HEK293 (cell line): ENCODE measurements at regions not wholly inside any gene's neighbourhood (a gene's known extent, or its start where the extent isn't known, plus 50 kb on each side); places are given as distances from the start of the nearest gene placed in this dataset.

Source experiments
- CTCF ChIA-PET: fragments of 350-600 bp; formaldehyde crosslinking; extraction: SDS; loops from one replicate; lab custom pipeline; 2021; ENCODE audit warnings: antibody characterized with exemption; lab: Yijun Ruan, JAX
- POLR2A ChIA-PET: fragments of 300-600 bp; formaldehyde crosslinking; extraction: SDS; loops from one replicate; lab custom pipeline; 2020; ENCODE audit warnings: antibody characterized with exemption, inconsistent platforms; lab: Yijun Ruan, JAX
- H3K27ac ChIP-seq: fragments of 200-500 bp; sonication (Bioruptor generic); 2 replicates; pipeline ENCODE4 v1.5.1; 2014; ENCODE audit warnings: low read depth, low read length, control low read depth, inconsistent platforms; ENCODE audit errors: extremely low read depth
- H3K36me3 ChIP-seq, 2 experiments: fragments of 200-500 bp in 1 of 2; sonication (Bioruptor generic) in 1 of 2; 1 replicate in 1 of 2; 2 replicates in 1 of 2; pipeline ENCODE4 v1.5.1; 2014 to 2017; ENCODE audit warnings: inconsistent platforms in 2 of 2, low read length in 2 of 2; ENCODE audit not compliant: control insufficient read depth in 2 of 2, insufficient read depth in 1 of 2
- H3K4me1 ChIP-seq: fragments of 200-500 bp; sonication (Bioruptor generic); 2 replicates; pipeline ENCODE4 v1.5.1; 2014; ENCODE audit warnings: mild to moderate bottlenecking, low read length, inconsistent platforms; ENCODE audit not compliant: control insufficient read depth, insufficient read depth
- H3K4me3 ChIP-seq: 2 replicates; pipeline ENCODE4 v1.5.1; 2011; ENCODE audit warnings: low read depth, mild to moderate bottlenecking, control low read depth, low read length, moderate library complexity
- H3K9me3 ChIP-seq: fragments of 200-500 bp; sonication (Bioruptor generic); 2 replicates; pipeline ENCODE4 v1.5.1; 2014; ENCODE audit warnings: low read depth, low read length, inconsistent platforms; ENCODE audit not compliant: control insufficient read depth, insufficient read depth
- ATF2 ChIP-seq: fragments of 450-650 bp; formaldehyde crosslinking; IDR thresholded peaks from 2 replicates; pipeline ENCODE4 v1.5.1; 2016; ENCODE audit warnings: missing biosample characterization, missing genetic modification characterization, low read depth
- GLIS1 ChIP-seq: fragments of 450-650 bp; formaldehyde crosslinking; IDR thresholded peaks from 2 replicates; pipeline ENCODE4 v1.5.1; 2016; ENCODE audit warnings: missing biosample characterization, missing genetic modification characterization
- IKZF3 ChIP-seq: fragments of 450-650 bp; IDR thresholded peaks from 2 replicates; pipeline ENCODE4 v1.5.0; 2018; ENCODE audit warnings: missing biosample characterization, mild to moderate bottlenecking, missing genetic modification characterization, moderate library complexity
- KLF8 ChIP-seq: fragments of 450-650 bp; formaldehyde crosslinking; IDR thresholded peaks from 2 replicates; pipeline ENCODE4 v1.5.1; 2016; ENCODE audit warnings: missing biosample characterization, missing genetic modification characterization
- OSR2 ChIP-seq: fragments of 450-650 bp; formaldehyde crosslinking; IDR thresholded peaks from 2 replicates; pipeline ENCODE4 v1.5.1; 2016; ENCODE audit warnings: missing biosample characterization, missing genetic modification characterization
- REST ChIP-seq: fragments of 450-650 bp; formaldehyde crosslinking; IDR thresholded peaks from 2 replicates; pipeline ENCODE4 v1.5.1; 2016; ENCODE audit warnings: missing biosample characterization, missing genetic modification characterization
- SP3 ChIP-seq: fragments of 450-650 bp; formaldehyde crosslinking; IDR thresholded peaks from 2 replicates; pipeline ENCODE4 v1.5.1; 2016; ENCODE audit warnings: missing biosample characterization, missing genetic modification characterization
- YY1 ChIP-seq: fragments of 450-650 bp; formaldehyde crosslinking; IDR thresholded peaks from 2 replicates; pipeline ENCODE4 v1.5.1; 2018; ENCODE audit warnings: missing biosample characterization, missing genetic modification characterization
- YY2 ChIP-seq: fragments of 450-650 bp; formaldehyde crosslinking; IDR thresholded peaks from 2 replicates; pipeline ENCODE4 v1.5.1; 2016; ENCODE audit warnings: missing biosample characterization, missing genetic modification characterization
- ZNF10 ChIP-seq: fragments of 450-650 bp; formaldehyde crosslinking; IDR thresholded peaks from 2 replicates; pipeline ENCODE4 v1.5.1; 2017; ENCODE audit warnings: missing biosample characterization, missing genetic modification characterization
- ZNF132 ChIP-seq: fragments of 450-650 bp; formaldehyde crosslinking; IDR thresholded peaks from 2 replicates; pipeline ENCODE4 v1.5.1; 2017; ENCODE audit warnings: missing biosample characterization, missing genetic modification characterization, borderline replicate concordance
- ZNF16 ChIP-seq: fragments of 450-650 bp; formaldehyde crosslinking; IDR thresholded peaks from 2 replicates; pipeline ENCODE4 v1.5.1; 2016; ENCODE audit warnings: low read depth, missing biosample characterization, missing genetic modification characterization
- ZNF214 ChIP-seq: fragments of 450-650 bp; formaldehyde crosslinking; IDR thresholded peaks from 2 replicates; pipeline ENCODE4 v1.5.1; 2017; ENCODE audit warnings: missing biosample characterization, mild to moderate bottlenecking, missing genetic modification characterization, borderline replicate concordance
- ZNF510 ChIP-seq: fragments of 450-650 bp; formaldehyde crosslinking; IDR thresholded peaks from 2 replicates; pipeline ENCODE4 v1.5.1; 2018; ENCODE audit warnings: mild to moderate bottlenecking, missing genetic modification characterization, missing biosample characterization; ENCODE audit not compliant: insufficient replicate concordance
- ZNF521 ChIP-seq: fragments of 450-650 bp; formaldehyde crosslinking; IDR thresholded peaks from 2 replicates; pipeline ENCODE4 v1.5.1; 2017; ENCODE audit warnings: missing biosample characterization, mild to moderate bottlenecking, missing genetic modification characterization
- ZNF560 ChIP-seq: fragments of 450-650 bp; formaldehyde crosslinking; IDR thresholded peaks from 2 replicates; pipeline ENCODE4 v1.5.1; 2017; ENCODE audit warnings: missing biosample characterization, missing genetic modification characterization, borderline replicate concordance
- ZNF610 ChIP-seq: fragments of 450-650 bp; formaldehyde crosslinking; IDR thresholded peaks from 2 replicates; pipeline ENCODE4 v1.5.1; 2016; ENCODE audit warnings: missing biosample characterization, missing genetic modification characterization, borderline replicate concordance
- ZNF621 ChIP-seq: fragments of 450-650 bp; formaldehyde crosslinking; IDR thresholded peaks from 2 replicates; pipeline ENCODE4 v1.5.1; 2017; ENCODE audit warnings: missing biosample characterization, missing genetic modification characterization
- ZNF624 ChIP-seq: fragments of 450-650 bp; formaldehyde crosslinking; IDR thresholded peaks from 2 replicates; pipeline ENCODE4 v1.5.1; 2017; ENCODE audit warnings: missing biosample characterization, missing genetic modification characterization
- ZSCAN4 ChIP-seq: fragments of 450-650 bp; formaldehyde crosslinking; IDR thresholded peaks from 2 replicates; pipeline ENCODE4 v1.5.1; 2017; ENCODE audit warnings: missing biosample characterization, missing genetic modification characterization
- TF ChIP-seq, protein P1 (sequence below): IDR thresholded peaks from 2 replicates; pipeline ENCODE4 v1.6.1; 2011; ENCODE audit warnings: mild to moderate bottlenecking, low read depth, low read length, borderline replicate concordance
- TF ChIP-seq, protein P2 (sequence below): fragments of 450-650 bp; formaldehyde crosslinking; IDR thresholded peaks from 2 replicates; pipeline ENCODE4 v1.5.1; 2016; ENCODE audit warnings: missing biosample characterization, missing genetic modification characterization
- TF ChIP-seq, protein P3 (sequence below): fragments of 450-650 bp; formaldehyde crosslinking; IDR thresholded peaks from 2 replicates; pipeline ENCODE4 v1.5.1; 2016; ENCODE audit warnings: missing biosample characterization, missing genetic modification characterization
- TF ChIP-seq, protein P4 (sequence below): fragments of 450-650 bp; formaldehyde crosslinking; IDR thresholded peaks from 2 replicates; pipeline ENCODE4 v1.5.1; 2016; ENCODE audit warnings: missing biosample characterization, missing genetic modification characterization

GRCh38 chr15:46366360-46367007, 731.7 kb downstream of the SQOR start:
- TF ChIP-seq SP3 (no peak), ZNF624 (tag by site-specific recombination) (no peak), ZNF621 (tag by site-specific recombination) (no peak), ZSCAN4 (tag by site-specific recombination) (no peak), ZNF132 (tag by site-specific recombination) (no peak), ZNF510 (no peak), ZNF10 (no peak), KLF8 (no peak), ATF2 (tag by site-specific recombination) (no peak), ZNF610 (tag by site-specific recombination) (no peak), IKZF3 (tag by site-specific recombination) (no peak), ZNF521 (tag by site-specific recombination) (no peak)
- TF ChIP-seq, protein P1, sequence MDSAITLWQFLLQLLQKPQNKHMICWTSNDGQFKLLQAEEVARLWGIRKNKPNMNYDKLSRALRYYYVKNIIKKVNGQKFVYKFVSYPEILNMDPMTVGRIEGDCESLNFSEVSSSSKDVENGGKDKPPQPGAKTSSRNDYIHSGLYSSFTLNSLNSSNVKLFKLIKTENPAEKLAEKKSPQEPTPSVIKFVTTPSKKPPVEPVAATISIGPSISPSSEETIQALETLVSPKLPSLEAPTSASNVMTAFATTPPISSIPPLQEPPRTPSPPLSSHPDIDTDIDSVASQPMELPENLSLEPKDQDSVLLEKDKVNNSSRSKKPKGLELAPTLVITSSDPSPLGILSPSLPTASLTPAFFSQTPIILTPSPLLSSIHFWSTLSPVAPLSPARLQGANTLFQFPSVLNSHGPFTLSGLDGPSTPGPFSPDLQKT = no peak
- TF ChIP-seq, protein P2, sequence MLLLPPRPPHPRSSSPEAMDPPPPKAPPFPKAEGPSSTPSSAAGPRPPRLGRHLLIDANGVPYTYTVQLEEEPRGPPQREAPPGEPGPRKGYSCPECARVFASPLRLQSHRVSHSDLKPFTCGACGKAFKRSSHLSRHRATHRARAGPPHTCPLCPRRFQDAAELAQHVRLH (tag by site-specific recombination) = no peak
- ChIA-PET CTCF (no interaction called here), POLR2A (no interaction called here)
- Histone ChIP-seq H3K9me3 (no peaks in the 10 kb centered on the region), H3K4me1 (no peaks in the 10 kb centered on the region), H3K27ac (no peak overlapping the region), H3K4me3 (no peak overlapping the region), H3K36me3 (no peaks in the 10 kb centered on the region)

GRCh38 chr15:46383978-46384377, 749.1 kb downstream of the SQOR start:
- no peak overlapping the region for H3K4me3 ChIP-seq
- CTCF ChIA-PET = interaction anchor here (0.5 kb wide), 1 partner anchor 1757 kb away, joined by 3 read pairs; no protein-coding TSS in a partner anchor
- POLR2A ChIA-PET = no interaction called here
- TF ChIP-seq YY2 (tag by site-specific recombination) (no peak), YY1 (no peak), REST (tag by site-specific recombination) (no peak), OSR2 (tag by site-specific recombination) (no peak), ZNF214 (tag by site-specific recombination) (no peak), ZNF16 (tag by site-specific recombination) (no peak), ZNF560 (tag by site-specific recombination) (no peak), GLIS1 (tag by site-specific recombination) (no peak)
- TF ChIP-seq, protein P3, sequence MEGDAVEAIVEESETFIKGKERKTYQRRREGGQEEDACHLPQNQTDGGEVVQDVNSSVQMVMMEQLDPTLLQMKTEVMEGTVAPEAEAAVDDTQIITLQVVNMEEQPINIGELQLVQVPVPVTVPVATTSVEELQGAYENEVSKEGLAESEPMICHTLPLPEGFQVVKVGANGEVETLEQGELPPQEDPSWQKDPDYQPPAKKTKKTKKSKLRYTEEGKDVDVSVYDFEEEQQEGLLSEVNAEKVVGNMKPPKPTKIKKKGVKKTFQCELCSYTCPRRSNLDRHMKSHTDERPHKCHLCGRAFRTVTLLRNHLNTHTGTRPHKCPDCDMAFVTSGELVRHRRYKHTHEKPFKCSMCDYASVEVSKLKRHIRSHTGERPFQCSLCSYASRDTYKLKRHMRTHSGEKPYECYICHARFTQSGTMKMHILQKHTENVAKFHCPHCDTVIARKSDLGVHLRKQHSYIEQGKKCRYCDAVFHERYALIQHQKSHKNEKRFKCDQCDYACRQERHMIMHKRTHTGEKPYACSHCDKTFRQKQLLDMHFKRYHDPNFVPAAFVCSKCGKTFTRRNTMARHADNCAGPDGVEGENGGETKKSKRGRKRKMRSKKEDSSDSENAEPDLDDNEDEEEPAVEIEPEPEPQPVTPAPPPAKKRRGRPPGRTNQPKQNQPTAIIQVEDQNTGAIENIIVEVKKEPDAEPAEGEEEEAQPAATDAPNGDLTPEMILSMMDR (tag by site-specific recombination) = no peak
- TF ChIP-seq, protein P4, sequence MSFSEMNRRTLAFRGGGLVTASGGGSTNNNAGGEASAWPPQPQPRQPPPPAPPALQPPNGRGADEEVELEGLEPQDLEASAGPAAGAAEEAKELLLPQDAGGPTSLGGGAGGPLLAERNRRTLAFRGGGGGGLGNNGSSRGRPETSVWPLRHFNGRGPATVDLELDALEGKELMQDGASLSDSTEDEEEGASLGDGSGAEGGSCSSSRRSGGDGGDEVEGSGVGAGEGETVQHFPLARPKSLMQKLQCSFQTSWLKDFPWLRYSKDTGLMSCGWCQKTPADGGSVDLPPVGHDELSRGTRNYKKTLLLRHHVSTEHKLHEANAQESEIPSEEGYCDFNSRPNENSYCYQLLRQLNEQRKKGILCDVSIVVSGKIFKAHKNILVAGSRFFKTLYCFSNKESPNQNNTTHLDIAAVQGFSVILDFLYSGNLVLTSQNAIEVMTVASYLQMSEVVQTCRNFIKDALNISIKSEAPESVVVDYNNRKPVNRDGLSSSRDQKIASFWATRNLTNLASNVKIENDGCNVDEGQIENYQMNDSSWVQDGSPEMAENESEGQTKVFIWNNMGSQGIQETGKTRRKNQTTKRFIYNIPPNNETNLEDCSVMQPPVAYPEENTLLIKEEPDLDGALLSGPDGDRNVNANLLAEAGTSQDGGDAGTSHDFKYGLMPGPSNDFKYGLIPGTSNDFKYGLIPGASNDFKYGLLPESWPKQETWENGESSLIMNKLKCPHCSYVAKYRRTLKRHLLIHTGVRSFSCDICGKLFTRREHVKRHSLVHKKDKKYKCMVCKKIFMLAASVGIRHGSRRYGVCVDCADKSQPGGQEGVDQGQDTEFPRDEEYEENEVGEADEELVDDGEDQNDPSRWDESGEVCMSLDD = no peak

More at GRCh38 chr15:46383978-46384377, 749.1 kb downstream of the SQOR start:
- no peaks in the 10 kb centered on the region for H3K36me3 ChIP-seq
- H3K4me1 ChIP-seq = no peaks in the 10 kb centered on the region
- no peaks in the 10 kb centered on the region for H3K9me3 ChIP-seq
- H3K27ac ChIP-seq = no peak overlapping the region
